NCI-H2107 (cell line): ENCODE measurements at regions not wholly inside any gene's neighbourhood (a gene's known extent, or its start where the extent isn't known, plus 50 kb on each side); places are given as distances from the start of the nearest gene placed in this dataset.

ENCODE experiments used
- DNase-seq: peaks from one replicate; lab custom pipeline; 2025; lab: John Stamatoyannopoulos, UW

GRCh38 chr1:106753066-106753465 lies 303.4 kb upstream of the PRMT6 start:
- no peak for DNase-seq

- no peak for DNase-seq
Observed at GRCh38 chr1:106754957-106755356, 301.5 kb upstream of the PRMT6 start.

GRCh38 chr1:106755682-106756406 lies 300.6 kb upstream of the PRMT6 start:
- DNase-seq = no peak

GRCh38 chr1:106756752-106757151 lies 299.7 kb upstream of the PRMT6 start:
- no peak for DNase-seq

GRCh38 chr1:106768077-106768476 lies 288.4 kb upstream of the PRMT6 start:
- no peak for DNase-seq

GRCh38 chr1:106768501-106768900 lies 288.0 kb upstream of the PRMT6 start:
- DNase-seq = no peak

- DNase-seq = no peak
Observed at GRCh38 chr1:106773206-106773605, 283.3 kb upstream of the PRMT6 start.

GRCh38 chr1:106780066-106780465 lies 276.4 kb upstream of the PRMT6 start:
- DNase-seq = no peak

- DNase-seq = no peak
Observed at GRCh38 chr1:106780806-106781569, 275.5 kb upstream of the PRMT6 start.

GRCh38 chr1:106785176-106785575 lies 271.3 kb upstream of the PRMT6 start:
- no peak for DNase-seq

GRCh38 chr1:106787520-106787919 lies 269.0 kb upstream of the PRMT6 start:
- no peak for DNase-seq

- no peak for DNase-seq
Observed at GRCh38 chr1:106789686-106790085, 266.8 kb upstream of the PRMT6 start.

- DNase-seq = no peak
Observed at GRCh38 chr1:106791041-106791440, 265.4 kb upstream of the PRMT6 start.

- no peak for DNase-seq
Observed at GRCh38 chr1:106793651-106794050, 262.8 kb upstream of the PRMT6 start.

GRCh38 chr1:106798991-106799390 lies 257.5 kb upstream of the PRMT6 start:
- no peak for DNase-seq

- no peak for DNase-seq
Observed at GRCh38 chr1:106802181-106802580, 254.3 kb upstream of the PRMT6 start.

GRCh38 chr1:106814418-106814817 lies 242.1 kb upstream of the PRMT6 start:
- DNase-seq = no peak

- DNase-seq = no peak
Observed at GRCh38 chr1:106817575-106817974, 238.9 kb upstream of the PRMT6 start.

GRCh38 chr1:106831511-106831910 lies 225.0 kb upstream of the PRMT6 start:
- DNase-seq = no peak

- no peak for DNase-seq
Observed at GRCh38 chr1:106836708-106837107, 219.8 kb upstream of the PRMT6 start.

- DNase-seq = no peak
Observed at GRCh38 chr1:106843518-106843917, 213.0 kb upstream of the PRMT6 start.

- no peak for DNase-seq
Observed at GRCh38 chr1:106846656-106847055, 209.8 kb upstream of the PRMT6 start.

- DNase-seq = no peak
Observed at GRCh38 chr1:106861110-106861509, 195.4 kb upstream of the PRMT6 start.

- no peak for DNase-seq
Observed at GRCh38 chr1:106868828-106869227, 187.6 kb upstream of the PRMT6 start.
